SK-N-SH (cell line): ENCODE measurements at regions not wholly inside any gene's neighbourhood (a gene's known extent, or its start where the extent isn't known, plus 50 kb on each side); places are given as distances from the start of the nearest gene placed in this dataset.
A peak's percentile ranks its signal among the peaks of the same experiment; 100 is the strongest.

Experiments used
- CTCF ChIA-PET: fragments of 300-600, 350-600 bp; formaldehyde crosslinking; extraction: SDS; loops from one replicate; lab custom pipeline; 2021; lab: Yijun Ruan, JAX
- POLR2A ChIA-PET: fragments of 350-600 bp; sonication (Branson Sonifier 250); formaldehyde crosslinking; extraction: SDS; loops from one replicate; lab custom pipeline; 2020; ENCODE audit warnings: antibody characterized with exemption, inconsistent platforms; lab: Yijun Ruan, JAX
- DNase-seq: peaks from one replicate; pipeline ENCODE4 v3.0.0; 2012
- H2AFZ ChIP-seq: fragments of 200-600 bp; sonication (generic); 2 replicates; pipeline ENCODE4 v1.8.1; 2016; ENCODE audit warnings: antibody characterized with exemption, mild to moderate bottlenecking, low read depth
- H3F3A ChIP-seq: fragments of 200-600 bp; sonication (generic); replicated peaks from 2 replicates; pipeline ENCODE3; 2016; ENCODE audit warnings: antibody characterized with exemption, mild to moderate bottlenecking; ENCODE audit not compliant: insufficient read depth
- H3K27ac ChIP-seq, 2 experiments: fragments of 200-500 bp in 1 of 2; fragments of 200-600 bp in 1 of 2; sonication (Bioruptor generic) in 1 of 2; sonication (generic), shearing (Covaris generic) in 1 of 2; 2 replicates each; pipeline versions ENCODE4 v1.5.1 to v1.6.1; 2014 to 2016; ENCODE audit warnings: low read depth in 2 of 2, inconsistent platforms in 1 of 2, low read length in 1 of 2, mild to moderate bottlenecking in 1 of 2, mixed read lengths in 1 of 2
- H3K27me3 ChIP-seq: fragments of 200-600 bp; sonication (generic), shearing (Covaris generic); 2 replicates; pipeline ENCODE4 v1.6.1; 2016; ENCODE audit warnings: mixed run types; ENCODE audit not compliant: insufficient read depth
- H3K36me3 ChIP-seq, 2 experiments: fragments of 200-500 bp in 1 of 2; fragments of 200-600 bp in 1 of 2; sonication (Bioruptor generic) in 1 of 2; sonication (generic) in 1 of 2; replicated peaks in 1 of 2; 2 replicates each; pipeline versions ENCODE3 to v1.5.1; 2014 to 2016; ENCODE audit warnings: low read length in 1 of 2, mild to moderate bottlenecking in 1 of 2; ENCODE audit not compliant: insufficient read depth in 2 of 2, control insufficient read depth in 1 of 2
- H3K4me1 ChIP-seq, 2 experiments: fragments of 200-500 bp in 1 of 2; fragments of 200-600 bp in 1 of 2; sonication (Bioruptor generic) in 1 of 2; sonication (generic), shearing (Covaris generic) in 1 of 2; 2 replicates each; pipeline versions ENCODE4 v1.5.1 to v1.6.1; 2014 to 2016; ENCODE audit warnings: low read depth in 1 of 2, low read length in 1 of 2, mixed run types in 1 of 2; ENCODE audit not compliant: insufficient read depth in 2 of 2, control insufficient read depth in 1 of 2
- H3K4me2 ChIP-seq: fragments of 200-600 bp; sonication (generic), shearing (Covaris generic); 2 replicates; pipeline ENCODE4 v1.6.1; 2017; ENCODE audit warnings: mixed run types
- H3K4me3 ChIP-seq, 2 experiments: fragments of 200-500 bp in 1 of 2; fragments of 200-600 bp in 1 of 2; sonication (Bioruptor generic) in 1 of 2; sonication (generic), shearing (Covaris generic) in 1 of 2; 2 replicates each; pipeline versions ENCODE4 v1.5.1 to v1.8.1; 2014 to 2016; ENCODE audit warnings: low read depth in 2 of 2, inconsistent platforms in 1 of 2, low read length in 1 of 2, mild to moderate bottlenecking in 1 of 2, mixed read lengths in 1 of 2, moderate library complexity in 1 of 2
- H3K79me2 ChIP-seq: fragments of 200-600 bp; sonication (generic); 2 replicates; pipeline ENCODE4 v1.8.1; 2017; ENCODE audit warnings: mild to moderate bottlenecking; ENCODE audit not compliant: insufficient read depth
- H3K9ac ChIP-seq: fragments of 200-600 bp; sonication (generic); 2 replicates; pipeline ENCODE4 v1.6.1; 2017; ENCODE audit warnings: mixed run types
- H3K9me2 ChIP-seq: fragments of 200-600 bp; sonication (generic); 2 replicates; pipeline ENCODE4 v1.6.1; 2017; ENCODE audit warnings: mixed run types
- H3K9me3 ChIP-seq: fragments of 200-600 bp; sonication (generic); 2 replicates; pipeline ENCODE4 v1.6.1; 2017; ENCODE audit warnings: mixed run types, mild to moderate bottlenecking, moderate library complexity
- H4K20me1 ChIP-seq: fragments of 200-600 bp; sonication (generic); 2 replicates; pipeline ENCODE4 v1.6.1; 2017; ENCODE audit warnings: mild to moderate bottlenecking, mixed run types; ENCODE audit not compliant: insufficient read depth
- CHD2 ChIP-seq: fragments of 150-350 bp; IDR thresholded peaks from 2 replicates; pipeline ENCODE4 v1.6.1; 2018; ENCODE audit warnings: low read length; ENCODE audit not compliant: partially characterized antibody
- ELF1 ChIP-seq: IDR thresholded peaks from 2 replicates; pipeline ENCODE4 v1.4.0; 2012
- EP300 ChIP-seq, 2 experiments: IDR thresholded peaks; 2 replicates each; pipeline versions ENCODE4 v1.4.0 to v1.6.1; 2012; ENCODE audit warnings: borderline replicate concordance in 1 of 2, low read depth in 1 of 2, low read length in 1 of 2
- FOSL2 ChIP-seq: IDR thresholded peaks from 2 replicates; pipeline ENCODE4 v1.4.0; 2012; ENCODE audit warnings: low read depth, mild to moderate bottlenecking, moderate library complexity, borderline replicate concordance
- FOXJ3 ChIP-seq: sonication (generic); formaldehyde crosslinking; IDR thresholded peaks from 2 replicates; pipeline ENCODE4 v1.5.1; 2020; ENCODE audit warnings: mild to moderate bottlenecking, missing genetic modification reagents
- IRF3 ChIP-seq: fragments of 150-350 bp; IDR thresholded peaks from 2 replicates; pipeline ENCODE4 v1.6.1; 2016; ENCODE audit warnings: mild to moderate bottlenecking, low read depth, low read length
- JUND ChIP-seq: IDR thresholded peaks from 2 replicates; pipeline ENCODE4 v1.4.0; 2012
- MAX ChIP-seq: IDR thresholded peaks from 2 replicates; pipeline ENCODE4 v1.4.0; 2012; ENCODE audit warnings: low read depth
- MEF2A ChIP-seq: IDR thresholded peaks from 2 replicates; pipeline ENCODE4 v1.4.0; 2012; ENCODE audit warnings: low read depth, borderline replicate concordance
- MXI1 ChIP-seq: IDR thresholded peaks from 2 replicates; pipeline ENCODE4 v1.6.1; 2012; ENCODE audit warnings: mild to moderate bottlenecking, low read depth, low read length, improper control_type of control experiment
- NFIC ChIP-seq: IDR thresholded peaks from 2 replicates; pipeline ENCODE4 v1.4.0; 2012; ENCODE audit warnings: borderline replicate concordance
- NRF1 ChIP-seq: IDR thresholded peaks from 2 replicates; pipeline ENCODE4 v1.6.1; 2012; ENCODE audit warnings: low read depth, mild to moderate bottlenecking, low read length
- PBX3 ChIP-seq: IDR thresholded peaks from 2 replicates; pipeline ENCODE4; 2012
- POLR2AphosphoS5 ChIP-seq: IDR thresholded peaks from 2 replicates; pipeline ENCODE4 v1.6.1; 2012; ENCODE audit warnings: low read depth, low read length
- RCOR1 ChIP-seq: fragments of 150-350 bp; IDR thresholded peaks from 2 replicates; pipeline ENCODE4 v1.6.1; 2017; ENCODE audit warnings: antibody characterized with exemption, low read length
- SMC3 ChIP-seq: IDR thresholded peaks from 2 replicates; pipeline ENCODE4 v1.6.1; 2012; ENCODE audit warnings: low read depth, low read length, improper control_type of control experiment
- TAF1 ChIP-seq: IDR thresholded peaks from 2 replicates; pipeline ENCODE4 v1.6.1; 2012; ENCODE audit warnings: low read depth, mild to moderate bottlenecking, low read length, moderate library complexity, borderline replicate concordance
- TCF12 ChIP-seq: IDR thresholded peaks from 2 replicates; pipeline ENCODE4 v1.4.0; 2012
- TEAD4 ChIP-seq: IDR thresholded peaks from 2 replicates; pipeline ENCODE4 v1.4.0; 2012; ENCODE audit warnings: mild to moderate bottlenecking, borderline replicate concordance; ENCODE audit not compliant: insufficient read depth
- USF2 ChIP-seq: fragments of 150-350 bp; IDR thresholded peaks from 2 replicates; pipeline ENCODE4 v1.6.1; 2017; ENCODE audit warnings: antibody characterized with exemption, low read length, low read depth, borderline replicate concordance
- WGBS: methylation state at CpG from one replicate; pipeline ENCODE4 v1.1.6; 2017; ENCODE audit warnings: low lambda C conversion rate; 5-methylcytosine and 5-hydroxymethylcytosine counted together

- no peaks in the 10 kb centered on the region for H3K27me3 ChIP-seq
- H3K9me3 ChIP-seq = no peaks in the 10 kb centered on the region
- TF ChIP-seq FOSL2 = peak; percentile 85
- TF ChIP-seq MAX = no peak
- peak; percentile 12; the same call in 1 of the 2 replicates for TF ChIP-seq NFIC
- no peak for TF ChIP-seq RCOR1
- TF ChIP-seq NRF1 = no peak
- peak; percentile 54 for TF ChIP-seq JUND
- peak; percentile 75; the same call in 1 of the 2 replicates for TF ChIP-seq TEAD4
- peak; percentile 70 for TF ChIP-seq PBX3
- peak; percentile 37 for TF ChIP-seq TCF12
- TF ChIP-seq USF2 = no peak
- no peaks in the 10 kb centered on the region for H4K20me1 ChIP-seq
- CTCF ChIA-PET = interaction anchor here (1.1 to 2.9 kb wide), 3 partner anchors 9 to 350 kb away, joined by 3 to 13 read pairs (median 3); no protein-coding TSS in a partner anchor
- H3K36me3 ChIP-seq = no peaks in the 10 kb centered on the region
- no peak overlapping the region for H3K4me3 ChIP-seq
- H3K9me2 ChIP-seq = no peaks in the 10 kb centered on the region
- H3K4me2 ChIP-seq = peak overlapping the region; percentile 37
- DNase-seq = no peak
- H3K27ac ChIP-seq = peak overlapping the region in 1 of 2 experiments; percentile 90; a peak in 2 of 4 replicates
- peaks cover 0 to 23% of the 10 kb centered on the region in 2 experiments; a peak in 2 of 4 replicates for H3K4me1 ChIP-seq
- H3K9ac ChIP-seq = peak overlapping the region; percentile 55
- 0 out of 2 replicates have a peak overlapping the region, but pooled peaks have one; percentile 49 for H2AFZ ChIP-seq
- H3F3A ChIP-seq = peaks cover 34% of the 10 kb centered on the region
- POLR2A ChIA-PET = no interaction called here
- H3K79me2 ChIP-seq = no peaks in the 10 kb centered on the region
Measured at GRCh38 chr1:199122532-199123311, 483.9 kb downstream of the PTPRC start.

- 88% methylated on average over 4 of the region's 4 CpGs for WGBS
- Histone ChIP-seq H4K20me1 (no peaks in the 10 kb centered on the region), H3K9ac (peak overlapping the region; percentile 55; the same call in 1 of the 2 replicates), H3K4me1 (peaks cover 0 to 23% of the 10 kb centered on the region in 2 experiments; a peak in 2 of 4 replicates), H2AFZ (no peak overlapping the region), H3K4me3 (no peak overlapping the region), H3F3A (peaks cover 34% of the 10 kb centered on the region), H3K79me2 (no peaks in the 10 kb centered on the region), H3K27me3 (no peaks in the 10 kb centered on the region), H3K9me3 (no peaks in the 10 kb centered on the region), H3K27ac (peak overlapping the region in 1 of 2 experiments; percentile 90; a peak in 2 of 4 replicates), H3K36me3 (no peaks in the 10 kb centered on the region), H3K9me2 (no peaks in the 10 kb centered on the region), H3K4me2 (peak overlapping the region; percentile 37)
- ChIA-PET CTCF (interaction anchor here (1.1 to 2.9 kb wide), 3 partner anchors 8 to 351 kb away, joined by 3 to 13 read pairs (median 3); no protein-coding TSS in a partner anchor), POLR2A (no interaction called here)
- no peak for DNase-seq
- no peak for TF ChIP-seq FOSL2
- no peak for TF ChIP-seq FOXJ3 (CRISPR knock-in tag)
- no peak for TF ChIP-seq MXI1
- no peak for TF ChIP-seq ELF1
- no peak for TF ChIP-seq MEF2A
- TF ChIP-seq CHD2 = no peak
- no peak for TF ChIP-seq IRF3
- no peak for TF ChIP-seq USF2
- TF ChIP-seq TCF12 = peak; percentile 58
- peak; percentile 43; the same call in 1 of the 2 replicates for TF ChIP-seq TEAD4
- TF ChIP-seq EP300 (IDR thresholded peaks at IDR 0.05; ENCODE audit: borderline replicate concordance in 1 of 2, low read depth in 1 of 2, low read length in 1 of 2) = peak in 1 of 2 experiments; percentile 34; a peak in 1 of 4 replicates
- TF ChIP-seq SMC3 = no peak
- TF ChIP-seq POLR2AphosphoS5 = no peak
- no peak for TF ChIP-seq NRF1
- no peak for TF ChIP-seq TAF1
- peak; percentile 62; the same call in 1 of the 2 replicates for TF ChIP-seq PBX3
Measured at GRCh38 chr1:199123615-199124014, 484.8 kb downstream of the PTPRC start.
